GM12872 (cell line): ENCODE measurements at regions not wholly inside any gene's neighbourhood (a gene's known extent, or its start where the extent isn't known, plus 50 kb on each side); places are given as distances from the start of the nearest gene placed in this dataset.

Source experiments
- TF ChIP-seq, protein P1 (sequence below): IDR thresholded peaks from 3 replicates; pipeline ENCODE4 v1.5.1; 2011; ENCODE audit warnings: low read depth, mild to moderate bottlenecking, low read length, moderate library complexity; ENCODE audit not compliant: insufficient read depth

DNA sequence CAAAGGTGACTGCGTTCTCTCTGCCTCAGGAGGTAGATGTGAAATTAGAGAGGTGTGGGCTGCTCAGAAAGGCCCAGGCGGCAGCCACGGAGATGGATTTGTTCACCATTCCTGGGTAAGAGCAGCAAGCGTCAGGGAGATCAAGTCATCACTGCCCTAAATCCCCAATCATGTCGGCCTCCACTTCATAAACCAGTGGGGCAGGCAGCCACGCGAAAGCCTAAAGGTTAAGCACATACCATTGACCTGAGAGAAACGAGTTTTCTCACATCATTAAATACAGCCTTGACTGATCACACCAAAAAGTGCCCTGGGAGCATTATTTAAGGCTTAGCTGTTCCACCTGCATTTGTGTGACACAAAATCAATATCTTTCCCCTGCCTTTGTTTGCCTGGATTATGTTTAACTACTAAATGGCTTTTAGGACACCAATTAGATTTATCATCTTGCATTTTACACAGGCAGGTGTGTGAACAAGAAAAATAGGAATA, 50.7 kb upstream of the FOXB1 start:
- TF ChIP-seq, protein P1, sequence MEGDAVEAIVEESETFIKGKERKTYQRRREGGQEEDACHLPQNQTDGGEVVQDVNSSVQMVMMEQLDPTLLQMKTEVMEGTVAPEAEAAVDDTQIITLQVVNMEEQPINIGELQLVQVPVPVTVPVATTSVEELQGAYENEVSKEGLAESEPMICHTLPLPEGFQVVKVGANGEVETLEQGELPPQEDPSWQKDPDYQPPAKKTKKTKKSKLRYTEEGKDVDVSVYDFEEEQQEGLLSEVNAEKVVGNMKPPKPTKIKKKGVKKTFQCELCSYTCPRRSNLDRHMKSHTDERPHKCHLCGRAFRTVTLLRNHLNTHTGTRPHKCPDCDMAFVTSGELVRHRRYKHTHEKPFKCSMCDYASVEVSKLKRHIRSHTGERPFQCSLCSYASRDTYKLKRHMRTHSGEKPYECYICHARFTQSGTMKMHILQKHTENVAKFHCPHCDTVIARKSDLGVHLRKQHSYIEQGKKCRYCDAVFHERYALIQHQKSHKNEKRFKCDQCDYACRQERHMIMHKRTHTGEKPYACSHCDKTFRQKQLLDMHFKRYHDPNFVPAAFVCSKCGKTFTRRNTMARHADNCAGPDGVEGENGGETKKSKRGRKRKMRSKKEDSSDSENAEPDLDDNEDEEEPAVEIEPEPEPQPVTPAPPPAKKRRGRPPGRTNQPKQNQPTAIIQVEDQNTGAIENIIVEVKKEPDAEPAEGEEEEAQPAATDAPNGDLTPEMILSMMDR, result no peak

GRCh38 chr15:59952960-59953359, 51.2 kb upstream of the FOXB1 start:
- TF ChIP-seq, protein P1, result no peak

DNA sequence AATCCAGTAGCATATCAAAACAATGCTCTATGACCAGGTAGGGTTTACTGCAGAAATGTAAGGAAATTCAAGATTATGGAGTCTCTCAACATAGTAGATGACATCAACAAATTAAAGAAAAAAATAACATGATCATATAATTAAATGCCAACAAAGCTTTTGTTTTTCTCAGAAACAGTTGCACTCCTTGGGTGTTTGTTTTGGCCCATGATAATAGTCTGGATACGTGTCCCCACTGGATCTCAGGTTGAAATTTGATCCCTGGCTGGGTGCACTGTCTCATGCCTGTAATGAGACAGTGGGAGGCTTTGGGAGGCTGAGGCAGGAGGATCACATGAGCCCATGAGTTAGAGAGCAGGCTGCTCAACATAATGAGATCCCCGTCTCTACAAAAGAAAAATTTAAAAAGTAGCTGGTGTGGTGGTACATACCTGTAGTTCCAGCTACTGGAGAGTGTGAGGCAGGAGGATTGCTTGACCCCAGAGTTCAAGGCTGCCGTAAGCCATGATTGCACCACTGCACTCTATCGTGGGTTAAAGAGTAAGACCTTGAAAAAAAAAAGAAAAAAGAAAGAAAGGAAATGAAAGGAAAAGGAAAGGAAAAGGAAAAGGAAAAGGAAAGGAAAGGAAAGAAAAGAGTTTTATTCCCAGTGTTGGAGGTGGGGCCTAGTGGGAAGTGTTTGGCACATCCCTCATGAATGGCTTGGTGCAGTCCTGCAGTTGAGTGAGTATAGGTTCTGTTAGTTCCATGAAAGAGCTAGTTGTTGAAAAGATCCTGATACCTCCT, 53.3 kb upstream of the FOXB1 start:
- TF ChIP-seq, protein P1, result no peak

- TF ChIP-seq, protein P1, result no peak
These were observed 55.0 kb upstream of the FOXB1 start for GRCh38 chr15:59948924-59949613.

- TF ChIP-seq, protein P1, result no peak
These were observed 58.0 kb upstream of the FOXB1 start for GRCh38 chr15:59946084-59946483.

DNA sequence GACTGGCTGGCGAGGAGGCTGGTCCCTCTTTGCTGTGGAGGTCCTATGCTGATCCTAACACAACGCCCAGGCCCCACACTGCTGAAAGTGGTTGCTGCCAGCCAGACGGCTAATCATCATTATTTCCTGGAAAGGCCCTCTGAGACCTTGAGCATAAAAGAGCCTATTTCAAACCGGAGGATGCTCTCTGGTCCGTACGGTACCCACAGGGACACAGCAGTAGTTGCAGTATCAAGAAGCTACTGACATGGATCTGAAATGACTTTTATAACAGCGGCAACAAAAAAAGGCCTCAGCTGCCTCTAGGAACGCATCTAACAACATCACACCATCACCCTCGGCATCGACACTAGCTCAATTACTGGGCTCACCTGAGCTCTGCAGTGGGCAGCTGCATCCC, 59.1 kb upstream of the FOXB1 start:
- TF ChIP-seq, protein P1, result no peak

DNA sequence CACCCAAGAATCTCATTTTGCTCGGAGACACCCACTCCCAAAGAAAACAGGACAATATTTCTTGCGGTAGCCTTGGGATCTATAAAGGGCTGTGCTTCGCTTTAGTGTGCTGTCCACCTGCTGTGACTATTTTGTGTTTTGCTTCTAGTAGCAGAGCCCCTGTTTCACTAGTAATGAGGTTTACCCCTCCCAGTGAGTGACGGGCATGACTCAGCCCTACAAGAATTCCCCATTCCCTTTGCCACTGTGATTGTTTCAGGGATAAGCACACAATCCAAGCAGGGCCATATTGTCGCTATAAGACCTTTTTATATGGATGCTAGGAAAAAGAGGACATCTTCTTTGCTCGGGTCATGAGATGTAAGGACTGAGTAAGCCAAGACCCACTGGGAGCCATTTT, 62.5 kb upstream of the FOXB1 start:
- TF ChIP-seq, protein P1, result no peak
